CD14-positive monocyte (primary cell): ENCODE measurements at regions not wholly inside any gene's neighbourhood (a gene's known extent, or its start where the extent isn't known, plus 50 kb on each side); places are given as distances from the start of the nearest gene placed in this dataset.

ENCODE experiments used
- DNase-seq, 3 donors: peaks; one replicate each; pipeline ENCODE4 v3.0.0-alpha.2; 2011 to 2022
- H2AFZ ChIP-seq: 2 replicates; pipeline ENCODE4 v1.6.0; 2012; ENCODE audit warnings: mild to moderate bottlenecking, low read depth, low read length, inconsistent platforms; ENCODE audit not compliant: insufficient read depth, poor library complexity, severe bottlenecking
- H3K27ac ChIP-seq, 2 donors: 1 replicate in 1 of 2; 2 replicates in 1 of 2; pipeline ENCODE4 v1.5.1; 2012 to 2013; ENCODE audit warnings: low read length in 2 of 2, control low read depth in 1 of 2, inconsistent platforms in 1 of 2, low read depth in 1 of 2, mild to moderate bottlenecking in 1 of 2
- H3K27me3 ChIP-seq, 2 donors: one replicate each; pipeline versions ENCODE4 v1.6.0 to v1.6.1; 2011 to 2013; ENCODE audit warnings: low read length in 2 of 2; ENCODE audit not compliant: control insufficient read depth in 2 of 2, insufficient read depth in 2 of 2
- H3K36me3 ChIP-seq, 2 donors: replicated peaks in 1 of 2; 1 replicate in 1 of 2; 2 replicates in 1 of 2; pipeline versions ENCODE4 v1.5.1 to v1.6.1; 2012 to 2013; ENCODE audit warnings: low read length in 2 of 2, control low read depth in 1 of 2, inconsistent platforms in 1 of 2, mild to moderate bottlenecking in 1 of 2; ENCODE audit not compliant: insufficient read depth in 2 of 2, control insufficient read depth in 1 of 2
- H3K4me1 ChIP-seq, 2 donors: 1 replicate in 1 of 2; 2 replicates in 1 of 2; pipeline versions ENCODE4 v1.5.1 to v1.6.1; 2012 to 2013; ENCODE audit warnings: low read length in 2 of 2, control low read depth in 1 of 2, inconsistent platforms in 1 of 2, mild to moderate bottlenecking in 1 of 2, moderate library complexity in 1 of 2; ENCODE audit not compliant: insufficient read depth in 2 of 2, control insufficient read depth in 1 of 2
- H3K4me2 ChIP-seq: replicated peaks from 2 replicates; pipeline ENCODE3; 2012; ENCODE audit warnings: low read length, moderate library complexity, mild to moderate bottlenecking; ENCODE audit not compliant: poor library complexity, severe bottlenecking; ENCODE audit errors: extremely low read depth
- H3K4me3 ChIP-seq, 3 experiments: fragments of 200-600 bp in 1 of 3; sonication (generic) in 1 of 3; replicated peaks in 1 of 3; 1 replicate in 2 of 3; 2 replicates in 1 of 3; pipeline ENCODE4 v1.5.1; 2011 to 2013; ENCODE audit warnings: low read length in 3 of 3, mild to moderate bottlenecking in 3 of 3, control low read depth in 2 of 3, low read depth in 2 of 3, inconsistent platforms in 1 of 3, moderate library complexity in 1 of 3
- H3K79me2 ChIP-seq: 2 replicates; pipeline ENCODE4 v1.6.0; 2012; ENCODE audit warnings: mild to moderate bottlenecking, control low read depth, inconsistent platforms, low read length, moderate library complexity; ENCODE audit not compliant: insufficient read depth
- H3K9ac ChIP-seq: 2 replicates; pipeline ENCODE4 v1.6.0; 2017; ENCODE audit warnings: low read length, mild to moderate bottlenecking; ENCODE audit not compliant: insufficient read depth, poor library complexity, severe bottlenecking
- H3K9me3 ChIP-seq, 2 donors: replicated peaks in 1 of 2; 1 replicate in 1 of 2; 2 replicates in 1 of 2; pipeline versions ENCODE4 v1.5.1 to v1.6.1; 2012 to 2013; ENCODE audit warnings: low read length in 2 of 2, control low read depth in 1 of 2; ENCODE audit not compliant: control insufficient read depth in 1 of 2, insufficient read depth in 1 of 2
- H4K20me1 ChIP-seq: 2 replicates; pipeline ENCODE4 v1.6.0; 2012; ENCODE audit warnings: mild to moderate bottlenecking, low read length, control low read depth, moderate library complexity; ENCODE audit not compliant: insufficient read depth
- H3K27ac Mint-ChIP-seq, 7 donors: one replicate each; pipeline ENCODE4 v1.8.0; 2020; ENCODE audit warnings: mild to moderate bottlenecking in 7 of 7, mixed read lengths in 7 of 7, moderate library complexity in 6 of 7, inconsistent platforms in 2 of 7
- H3K27me3 Mint-ChIP-seq, 3 donors: one replicate each; pipeline ENCODE4 v1.8.0; 2021 to 2022; ENCODE audit warnings: low read depth in 3 of 3, mild to moderate bottlenecking in 3 of 3, mixed read lengths in 3 of 3, moderate library complexity in 3 of 3, inconsistent platforms in 1 of 3
- H3K36me3 Mint-ChIP-seq, 2 donors: one replicate each; pipeline ENCODE4 v1.8.0; 2020; ENCODE audit warnings: mixed read lengths in 2 of 2, inconsistent platforms in 1 of 2, mild to moderate bottlenecking in 1 of 2
- H3K4me1 Mint-ChIP-seq: one replicate; pipeline ENCODE4 v1.8.0; 2020; ENCODE audit warnings: mild to moderate bottlenecking, mixed read lengths
- H3K4me3 Mint-ChIP-seq, 2 donors: one replicate each; pipeline ENCODE4 v1.8.0; 2020; ENCODE audit warnings: mild to moderate bottlenecking in 2 of 2, mixed read lengths in 2 of 2, moderate library complexity in 1 of 2
- H3K9me3 Mint-ChIP-seq, 7 donors: one replicate each; pipeline ENCODE4 v1.8.0; 2020 to 2022; ENCODE audit warnings: mixed read lengths in 7 of 7, mild to moderate bottlenecking in 6 of 7, moderate library complexity in 6 of 7, inconsistent platforms in 2 of 7
- WGBS: methylation state at CpG from one replicate; pipeline ENCODE4 v1.1.5; 2013; ENCODE audit warnings: missing lambda C conversion rate; ENCODE audit not compliant: insufficient coverage; 5-methylcytosine and 5-hydroxymethylcytosine counted together
- intact Hi-C, 2 donors: fragments of 100-400 bp; cut with micrococcal nuclease; formaldehyde crosslinking; loops; one replicate each; pipeline versions ENCODE4 v1.15.0 to v1.15.1; 2023
- TF ChIP-seq, protein P1 (sequence below): fragments of 200-600 bp; IDR thresholded peaks from one replicate; pipeline ENCODE4 v1.8.0; 2022; ENCODE audit warnings: antibody characterized with exemption, mild to moderate bottlenecking

GRCh38 chr18:66160007-66160406, 409.2 kb downstream of the CDH7 start:
- no peak overlapping the region for H3K4me3 ChIP-seq
- intact Hi-C loops, result no loop called here
- TF ChIP-seq, protein P1, sequence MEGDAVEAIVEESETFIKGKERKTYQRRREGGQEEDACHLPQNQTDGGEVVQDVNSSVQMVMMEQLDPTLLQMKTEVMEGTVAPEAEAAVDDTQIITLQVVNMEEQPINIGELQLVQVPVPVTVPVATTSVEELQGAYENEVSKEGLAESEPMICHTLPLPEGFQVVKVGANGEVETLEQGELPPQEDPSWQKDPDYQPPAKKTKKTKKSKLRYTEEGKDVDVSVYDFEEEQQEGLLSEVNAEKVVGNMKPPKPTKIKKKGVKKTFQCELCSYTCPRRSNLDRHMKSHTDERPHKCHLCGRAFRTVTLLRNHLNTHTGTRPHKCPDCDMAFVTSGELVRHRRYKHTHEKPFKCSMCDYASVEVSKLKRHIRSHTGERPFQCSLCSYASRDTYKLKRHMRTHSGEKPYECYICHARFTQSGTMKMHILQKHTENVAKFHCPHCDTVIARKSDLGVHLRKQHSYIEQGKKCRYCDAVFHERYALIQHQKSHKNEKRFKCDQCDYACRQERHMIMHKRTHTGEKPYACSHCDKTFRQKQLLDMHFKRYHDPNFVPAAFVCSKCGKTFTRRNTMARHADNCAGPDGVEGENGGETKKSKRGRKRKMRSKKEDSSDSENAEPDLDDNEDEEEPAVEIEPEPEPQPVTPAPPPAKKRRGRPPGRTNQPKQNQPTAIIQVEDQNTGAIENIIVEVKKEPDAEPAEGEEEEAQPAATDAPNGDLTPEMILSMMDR, result no peak
- H3K4me1 Mint-ChIP-seq, result no peaks in the 10 kb centered on the region
- 100% methylated on average over 2 of the region's 3 CpGs for WGBS
- H2AFZ ChIP-seq, result no peak overlapping the region
- H3K9me3 Mint-ChIP-seq, result peaks cover 0 to 6% (median 2%) of the 10 kb centered on the region in 7 donors
- H3K9me3 ChIP-seq, result no peaks in the 10 kb centered on the region
- no peaks in the 10 kb centered on the region for H3K4me1 ChIP-seq
- no peaks in the 10 kb centered on the region for H4K20me1 ChIP-seq
- H3K36me3 Mint-ChIP-seq, result no peaks in the 10 kb centered on the region
- no peak overlapping the region for H3K4me2 ChIP-seq
- H3K9ac ChIP-seq, result no peak overlapping the region
- no peaks in the 10 kb centered on the region for H3K79me2 ChIP-seq
- H3K27ac Mint-ChIP-seq, result no peak overlapping the region
- H3K36me3 ChIP-seq, result no peaks in the 10 kb centered on the region
- no peak overlapping the region for H3K27ac ChIP-seq
- H3K4me3 Mint-ChIP-seq, result no peak overlapping the region
- DNase-seq, result no peak
- no peaks in the 10 kb centered on the region for H3K27me3 ChIP-seq
- peaks cover 0 to 2% (median 0%) of the 10 kb centered on the region in 3 donors for H3K27me3 Mint-ChIP-seq

DNA sequence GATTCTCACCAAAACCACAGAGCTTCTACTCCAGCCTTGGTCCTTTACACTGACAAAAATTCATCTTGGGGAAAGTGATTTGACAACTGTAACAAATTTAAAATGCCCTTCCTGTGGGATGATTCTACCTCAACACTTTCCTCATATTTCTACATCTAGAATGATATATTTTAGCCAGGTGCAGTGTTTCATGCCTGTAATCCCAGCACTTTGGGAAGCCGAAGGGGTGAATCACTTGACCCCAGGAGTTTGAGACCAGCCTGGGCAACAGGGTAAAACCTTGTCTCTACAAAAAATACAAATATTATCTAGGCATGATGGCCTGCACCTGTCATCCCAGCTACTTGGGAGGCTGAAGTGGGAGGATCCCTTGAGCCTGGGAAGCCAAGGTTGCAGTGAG, 408.6 kb downstream of the CDH7 start:
- intact Hi-C loops, result no loop called here
- Mint-ChIP-seq H3K27me3 (peaks cover 0 to 2% (median 0%) of the 10 kb centered on the region in 3 donors), H3K27ac (no peak overlapping the region), H3K4me1 (no peaks in the 10 kb centered on the region), H3K4me3 (no peak overlapping the region), H3K36me3 (no peaks in the 10 kb centered on the region), H3K9me3 (peaks cover 0 to 4% (median 0%) of the 10 kb centered on the region in 7 donors)
- Histone ChIP-seq H3K9me3 (no peaks in the 10 kb centered on the region), H4K20me1 (no peaks in the 10 kb centered on the region), H3K27me3 (no peaks in the 10 kb centered on the region), H3K9ac (no peak overlapping the region), H2AFZ (no peak overlapping the region), H3K4me1 (no peaks in the 10 kb centered on the region), H3K27ac (no peak overlapping the region), H3K36me3 (no peaks in the 10 kb centered on the region), H3K4me3 (no peak overlapping the region), H3K79me2 (no peaks in the 10 kb centered on the region), H3K4me2 (no peak overlapping the region)
- WGBS, result 100% methylated on average over 1 of the region's 1 CpG
- TF ChIP-seq, protein P1, result no peak
- DNase-seq, result no peak
